ENCODE measurements at regions not wholly inside any gene's neighbourhood (a gene's known extent, or its start where the extent isn't known, plus 50 kb on each side); places are given as distances from the start of the nearest gene placed in this dataset.

DNA sequence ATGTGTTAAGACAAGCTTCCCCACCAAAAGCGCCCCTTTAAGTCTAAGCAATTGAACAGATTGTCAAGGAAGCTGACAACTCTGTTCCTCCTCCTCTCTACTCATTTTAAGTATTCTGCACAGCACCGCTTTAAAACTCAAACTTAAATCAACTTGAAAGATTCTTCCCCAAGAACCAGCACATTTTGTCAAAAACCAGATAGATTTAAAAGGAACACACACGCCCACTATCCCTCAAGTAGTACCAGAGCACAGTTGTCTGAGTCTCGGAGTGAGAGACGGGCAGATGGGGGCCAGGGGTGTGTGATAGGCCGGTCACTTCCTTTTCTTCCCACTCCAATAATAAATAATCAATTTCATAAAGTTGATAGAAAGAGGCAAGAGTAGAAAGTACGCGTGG, 67.7 kb upstream of the POU3F3 start:
- TF ChIP-seq, protein P1, sequence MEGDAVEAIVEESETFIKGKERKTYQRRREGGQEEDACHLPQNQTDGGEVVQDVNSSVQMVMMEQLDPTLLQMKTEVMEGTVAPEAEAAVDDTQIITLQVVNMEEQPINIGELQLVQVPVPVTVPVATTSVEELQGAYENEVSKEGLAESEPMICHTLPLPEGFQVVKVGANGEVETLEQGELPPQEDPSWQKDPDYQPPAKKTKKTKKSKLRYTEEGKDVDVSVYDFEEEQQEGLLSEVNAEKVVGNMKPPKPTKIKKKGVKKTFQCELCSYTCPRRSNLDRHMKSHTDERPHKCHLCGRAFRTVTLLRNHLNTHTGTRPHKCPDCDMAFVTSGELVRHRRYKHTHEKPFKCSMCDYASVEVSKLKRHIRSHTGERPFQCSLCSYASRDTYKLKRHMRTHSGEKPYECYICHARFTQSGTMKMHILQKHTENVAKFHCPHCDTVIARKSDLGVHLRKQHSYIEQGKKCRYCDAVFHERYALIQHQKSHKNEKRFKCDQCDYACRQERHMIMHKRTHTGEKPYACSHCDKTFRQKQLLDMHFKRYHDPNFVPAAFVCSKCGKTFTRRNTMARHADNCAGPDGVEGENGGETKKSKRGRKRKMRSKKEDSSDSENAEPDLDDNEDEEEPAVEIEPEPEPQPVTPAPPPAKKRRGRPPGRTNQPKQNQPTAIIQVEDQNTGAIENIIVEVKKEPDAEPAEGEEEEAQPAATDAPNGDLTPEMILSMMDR (conservative IDR thresholded peaks at IDR 0.05 in 1 of 2, IDR thresholded peaks at IDR 0.05 in 1 of 2; ENCODE audit: low read depth in 1 of 2, low read length in 2 of 2) = no peak
- no peak for TF ChIP-seq EZH2 (IDR thresholded peaks at IDR 0.05; ENCODE audit: low read length, missing control alignments)

All from fibroblast of lung (primary cell).